ENCODE measurements at regions not wholly inside any gene's neighbourhood (a gene's known extent, or its start where the extent isn't known, plus 50 kb on each side); places are given as distances from the start of the nearest gene placed in this dataset.

DNA sequence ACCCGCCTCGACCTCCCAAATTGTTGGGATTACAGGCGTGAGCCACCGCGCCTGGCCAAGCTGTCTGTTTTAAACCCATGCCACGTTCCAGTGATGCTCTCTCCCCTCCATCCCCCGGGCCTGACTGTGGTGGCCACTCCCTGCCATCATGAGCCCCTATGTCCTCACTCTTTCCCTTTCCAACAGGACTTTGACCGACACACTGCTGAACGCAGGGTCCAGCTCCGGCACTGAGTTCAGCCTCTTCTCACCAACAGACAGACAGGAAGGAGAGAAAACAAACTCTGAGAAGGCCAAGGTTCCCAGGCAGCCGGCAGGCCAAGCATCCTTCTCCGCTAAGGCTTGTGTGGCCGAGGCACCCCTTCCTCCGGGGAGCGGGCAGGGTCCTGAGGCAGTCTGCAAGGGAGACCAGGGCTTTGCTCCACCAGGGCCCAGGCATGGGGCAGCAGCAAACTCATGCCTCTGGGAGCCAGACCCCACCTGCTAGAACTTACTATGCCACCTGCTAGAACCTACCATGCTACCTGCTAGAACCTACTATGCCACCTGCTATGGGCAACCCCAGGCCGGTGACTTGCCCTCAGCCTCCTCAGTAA, 152.7 kb downstream of the CRYBB2 start:
- ATAC-seq (ENCODE audit: low read depth) (no peak), DNase-seq (no peak)
- no peaks in the 10 kb centered on the region for H3K9me3 ChIP-seq (ENCODE audit: control extremely low read depth in 1 of 3, control insufficient read depth in 2 of 3, insufficient read depth in 1 of 3, low read length in 2 of 3)
- H3K36me3 ChIP-seq (replicated peaks in 1 of 2; ENCODE audit: control extremely low read depth in 1 of 2, control insufficient read depth in 1 of 2, extremely low read depth in 1 of 2, insufficient read depth in 2 of 2, low read length in 1 of 2), result peaks cover 0 to 11% of the 10 kb centered on the region in 2 experiments
- H3K4me1 ChIP-seq (ENCODE audit: control insufficient read depth in 2 of 2, insufficient read depth in 2 of 2, low read length in 2 of 2), result no peaks in the 10 kb centered on the region
- no peak overlapping the region for H3K4me3 Mint-ChIP-seq
- H3K4me1 Mint-ChIP-seq, result peaks cover 2% of the 10 kb centered on the region
- H3K4me2 ChIP-seq (replicated peaks; ENCODE audit: low read depth, low read length, poor library complexity, severe bottlenecking), result no peak overlapping the region
- intact Hi-C loops (cut with micrococcal nuclease), result no loop called here
- ChIA-PET POLR2A (no interaction called here), CTCF (interaction anchor here (0.9 kb wide), 1 partner anchor 10 kb away, joined by 3 read pairs; no protein-coding TSS in a partner anchor)
- H3K4me3 ChIP-seq (ENCODE audit: control extremely low read depth in 1 of 5, extremely low read depth in 1 of 5, insufficient read depth in 1 of 5, low read depth in 2 of 5, low read length in 4 of 5), result no peak overlapping the region
- WGBS (ENCODE audit: insufficient coverage), result 96% methylated on average over 16 of the region's 16 CpGs
- H3K27ac Mint-ChIP-seq, result no peak overlapping the region
- TF ChIP-seq EZH2 (IDR thresholded peaks at IDR 0.05; ENCODE audit: borderline replicate concordance, insufficient read depth, low read depth, low read length, poor library complexity, severe bottlenecking), result no peak
- no peaks in the 10 kb centered on the region for H3K9me3 Mint-ChIP-seq (ENCODE audit: insufficient read depth)
- no peak overlapping the region for H2AFZ ChIP-seq (ENCODE audit: insufficient read depth, low read depth, low read length, poor library complexity, severe bottlenecking)
- peaks cover 2% of the 10 kb centered on the region for H3K79me2 ChIP-seq (ENCODE audit: control insufficient read depth, insufficient read depth, low read length)
- H3K27me3 Mint-ChIP-seq, result no peaks in the 10 kb centered on the region
- peaks cover 8% of the 10 kb centered on the region for H4K20me1 ChIP-seq (ENCODE audit: control insufficient read depth, insufficient read depth, low read length, poor library complexity, severe bottlenecking)
- H3K9ac ChIP-seq (ENCODE audit: low read length), result no peak overlapping the region
- H3K27ac ChIP-seq (ENCODE audit: low read length in 2 of 2), result no peak overlapping the region
- no peaks in the 10 kb centered on the region for H3K27me3 ChIP-seq (replicated peaks in 1 of 4; ENCODE audit: control extremely low read depth in 1 of 4, control insufficient read depth in 3 of 4, insufficient read depth in 4 of 4, low read length in 3 of 4)

DNA sequence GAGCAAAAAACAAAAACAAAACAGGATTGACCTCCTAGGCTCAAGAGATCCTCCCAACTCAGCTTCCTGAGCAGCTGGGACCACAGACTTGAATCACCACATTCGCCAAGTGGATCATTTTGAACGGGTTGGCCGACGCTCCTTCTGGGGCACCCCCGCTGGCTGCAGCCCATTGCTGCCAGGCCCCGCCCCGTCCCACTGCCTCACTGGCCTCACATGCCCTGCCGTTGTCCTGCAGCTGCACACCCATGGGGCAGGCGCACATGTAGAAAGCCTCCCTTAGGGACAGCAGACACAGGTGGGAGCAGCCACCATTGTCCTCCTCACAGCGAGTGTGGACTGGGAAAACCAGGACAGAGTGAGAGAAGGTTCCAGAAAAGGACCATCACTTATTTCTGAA, 154.5 kb downstream of the CRYBB2 start:
- no peaks in the 10 kb centered on the region for H3K4me1 Mint-ChIP-seq
- ChIA-PET CTCF (no interaction called here), POLR2A (no interaction called here)
- Histone ChIP-seq H3K4me1 (ENCODE audit: control insufficient read depth in 2 of 2, insufficient read depth in 2 of 2, low read length in 2 of 2) (no peaks in the 10 kb centered on the region), H3K4me2 (replicated peaks; ENCODE audit: low read depth, low read length, poor library complexity, severe bottlenecking) (no peak overlapping the region), H3K79me2 (ENCODE audit: control insufficient read depth, insufficient read depth, low read length) (peaks cover 3% of the 10 kb centered on the region), H3K9ac (ENCODE audit: low read length) (no peak overlapping the region), H3K4me3 (ENCODE audit: control extremely low read depth in 1 of 5, extremely low read depth in 1 of 5, insufficient read depth in 1 of 5, low read depth in 2 of 5, low read length in 4 of 5) (no peak overlapping the region), H3K27ac (ENCODE audit: low read length in 2 of 2) (no peak overlapping the region), H2AFZ (ENCODE audit: insufficient read depth, low read depth, low read length, poor library complexity, severe bottlenecking) (no peak overlapping the region), H4K20me1 (ENCODE audit: control insufficient read depth, insufficient read depth, low read length, poor library complexity, severe bottlenecking) (no peaks in the 10 kb centered on the region), H3K9me3 (ENCODE audit: control extremely low read depth in 1 of 3, control insufficient read depth in 2 of 3, insufficient read depth in 1 of 3, low read length in 2 of 3) (no peaks in the 10 kb centered on the region), H3K27me3 (replicated peaks in 1 of 4; ENCODE audit: control extremely low read depth in 1 of 4, control insufficient read depth in 3 of 4, insufficient read depth in 4 of 4, low read length in 3 of 4) (no peaks in the 10 kb centered on the region), H3K36me3 (replicated peaks in 1 of 2; ENCODE audit: control extremely low read depth in 1 of 2, control insufficient read depth in 1 of 2, extremely low read depth in 1 of 2, insufficient read depth in 2 of 2, low read length in 1 of 2) (peaks cover 0 to 11% of the 10 kb centered on the region in 2 experiments)
- ATAC-seq (ENCODE audit: low read depth), result no peak
- no peak overlapping the region for H3K4me3 Mint-ChIP-seq
- intact Hi-C loops (cut with micrococcal nuclease), result no loop called here
- DNase-seq, result no peak
- TF ChIP-seq EZH2 (IDR thresholded peaks at IDR 0.05; ENCODE audit: borderline replicate concordance, insufficient read depth, low read depth, low read length, poor library complexity, severe bottlenecking), result no peak
- TF ChIP-seq, protein P1, sequence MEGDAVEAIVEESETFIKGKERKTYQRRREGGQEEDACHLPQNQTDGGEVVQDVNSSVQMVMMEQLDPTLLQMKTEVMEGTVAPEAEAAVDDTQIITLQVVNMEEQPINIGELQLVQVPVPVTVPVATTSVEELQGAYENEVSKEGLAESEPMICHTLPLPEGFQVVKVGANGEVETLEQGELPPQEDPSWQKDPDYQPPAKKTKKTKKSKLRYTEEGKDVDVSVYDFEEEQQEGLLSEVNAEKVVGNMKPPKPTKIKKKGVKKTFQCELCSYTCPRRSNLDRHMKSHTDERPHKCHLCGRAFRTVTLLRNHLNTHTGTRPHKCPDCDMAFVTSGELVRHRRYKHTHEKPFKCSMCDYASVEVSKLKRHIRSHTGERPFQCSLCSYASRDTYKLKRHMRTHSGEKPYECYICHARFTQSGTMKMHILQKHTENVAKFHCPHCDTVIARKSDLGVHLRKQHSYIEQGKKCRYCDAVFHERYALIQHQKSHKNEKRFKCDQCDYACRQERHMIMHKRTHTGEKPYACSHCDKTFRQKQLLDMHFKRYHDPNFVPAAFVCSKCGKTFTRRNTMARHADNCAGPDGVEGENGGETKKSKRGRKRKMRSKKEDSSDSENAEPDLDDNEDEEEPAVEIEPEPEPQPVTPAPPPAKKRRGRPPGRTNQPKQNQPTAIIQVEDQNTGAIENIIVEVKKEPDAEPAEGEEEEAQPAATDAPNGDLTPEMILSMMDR (IDR thresholded peaks at IDR 0.05), result no peak
- 96% methylated on average over 10 of the region's 10 CpGs for WGBS (ENCODE audit: insufficient coverage)
- H3K27ac Mint-ChIP-seq, result no peak overlapping the region
- no peaks in the 10 kb centered on the region for H3K27me3 Mint-ChIP-seq
- H3K9me3 Mint-ChIP-seq (ENCODE audit: insufficient read depth), result no peaks in the 10 kb centered on the region

All from B cell (primary cell).